ENCODE measurements at regions not wholly inside any gene's neighbourhood (a gene's known extent, or its start where the extent isn't known, plus 50 kb on each side); places are given as distances from the start of the nearest gene placed in this dataset.

- TF ChIP-seq, protein P1, sequence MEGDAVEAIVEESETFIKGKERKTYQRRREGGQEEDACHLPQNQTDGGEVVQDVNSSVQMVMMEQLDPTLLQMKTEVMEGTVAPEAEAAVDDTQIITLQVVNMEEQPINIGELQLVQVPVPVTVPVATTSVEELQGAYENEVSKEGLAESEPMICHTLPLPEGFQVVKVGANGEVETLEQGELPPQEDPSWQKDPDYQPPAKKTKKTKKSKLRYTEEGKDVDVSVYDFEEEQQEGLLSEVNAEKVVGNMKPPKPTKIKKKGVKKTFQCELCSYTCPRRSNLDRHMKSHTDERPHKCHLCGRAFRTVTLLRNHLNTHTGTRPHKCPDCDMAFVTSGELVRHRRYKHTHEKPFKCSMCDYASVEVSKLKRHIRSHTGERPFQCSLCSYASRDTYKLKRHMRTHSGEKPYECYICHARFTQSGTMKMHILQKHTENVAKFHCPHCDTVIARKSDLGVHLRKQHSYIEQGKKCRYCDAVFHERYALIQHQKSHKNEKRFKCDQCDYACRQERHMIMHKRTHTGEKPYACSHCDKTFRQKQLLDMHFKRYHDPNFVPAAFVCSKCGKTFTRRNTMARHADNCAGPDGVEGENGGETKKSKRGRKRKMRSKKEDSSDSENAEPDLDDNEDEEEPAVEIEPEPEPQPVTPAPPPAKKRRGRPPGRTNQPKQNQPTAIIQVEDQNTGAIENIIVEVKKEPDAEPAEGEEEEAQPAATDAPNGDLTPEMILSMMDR (IDR thresholded peaks at IDR 0.05 in 8 of 11, conservative IDR thresholded peaks at IDR 0.05 in 3 of 11): no peak
- no peak for TF ChIP-seq POLR2A (IDR thresholded peaks at IDR 0.05)
These were observed 260.1 kb upstream of the SLC24A2 start for GRCh38 chr9:20048985-20049384.

All from spleen (tissue), 7 donors.